GM03348 (cell line): ENCODE measurements at regions not wholly inside any gene's neighbourhood (a gene's known extent, or its start where the extent isn't known, plus 50 kb on each side); places are given as distances from the start of the nearest gene placed in this dataset.

ENCODE experiments used
- DNase-seq: peaks from one replicate; pipeline ENCODE4 v3.0.0; 2012; ENCODE audit warnings: low spot score

- DNase-seq: no peak
Observed at GRCh38 chr4:101593666-101594065, 196.9 kb upstream of the BANK1 start.

- DNase-seq: no peak
Observed at GRCh38 chr4:101584306-101584705, 206.2 kb upstream of the BANK1 start.

GRCh38 chr4:101563126-101563525 is 215.8 kb upstream of the PPP3CA start:
- no peak for DNase-seq

GRCh38 chr4:101556842-101557241 is 209.5 kb upstream of the PPP3CA start:
- DNase-seq: no peak

- no peak for DNase-seq
Observed at GRCh38 chr4:101555341-101555880, 208.1 kb upstream of the PPP3CA start.

GRCh38 chr4:101540336-101540735 is 193.0 kb upstream of the PPP3CA start:
- no peak for DNase-seq

GRCh38 chr4:101528526-101528925 is 181.2 kb upstream of the PPP3CA start:
- no peak for DNase-seq

GRCh38 chr4:101527188-101527587 is 179.9 kb upstream of the PPP3CA start:
- DNase-seq: no peak

GRCh38 chr4:101515566-101515965 is 168.2 kb upstream of the PPP3CA start:
- no peak for DNase-seq

- DNase-seq: no peak
Observed at GRCh38 chr4:101515099-101515498, 167.8 kb upstream of the PPP3CA start.

- no peak for DNase-seq
Observed at GRCh38 chr4:101512416-101512815, 165.1 kb upstream of the PPP3CA start.

GRCh38 chr4:101501421-101501820 is 154.1 kb upstream of the PPP3CA start:
- DNase-seq: no peak

GRCh38 chr4:101500742-101501141 is 153.4 kb upstream of the PPP3CA start:
- DNase-seq: no peak

GRCh38 chr4:101475246-101475645 is 127.9 kb upstream of the PPP3CA start:
- peak; percentile 28 for DNase-seq

- no peak for DNase-seq
Observed at GRCh38 chr4:101471201-101471600, 123.9 kb upstream of the PPP3CA start.

- no peak for DNase-seq
Observed at GRCh38 chr4:101464596-101464995, 117.3 kb upstream of the PPP3CA start.

GRCh38 chr4:101458914-101459313 is 111.6 kb upstream of the PPP3CA start:
- no peak for DNase-seq

GRCh38 chr4:101458473-101458872 is 111.1 kb upstream of the PPP3CA start:
- DNase-seq: no peak

- DNase-seq: no peak
Observed at GRCh38 chr4:101451086-101451485, 103.8 kb upstream of the PPP3CA start.

GRCh38 chr4:101441446-101441845 is 94.1 kb upstream of the PPP3CA start:
- no peak for DNase-seq

GRCh38 chr4:101439926-101440325 is 92.6 kb upstream of the PPP3CA start:
- DNase-seq: peak; percentile 24

GRCh38 chr4:101421386-101421785 is 74.1 kb upstream of the PPP3CA start:
- DNase-seq: no peak

- DNase-seq: no peak
Observed at GRCh38 chr4:101420661-101421060, 73.3 kb upstream of the PPP3CA start.

- no peak for DNase-seq
Observed at GRCh38 chr4:101419336-101420135, 72.2 kb upstream of the PPP3CA start.
